ENCODE measurements at regions not wholly inside any gene's neighbourhood (a gene's known extent, or its start where the extent isn't known, plus 50 kb on each side); places are given as distances from the start of the nearest gene placed in this dataset.
"Not testable (repeated sequence)": the region's sequence is repeated elsewhere in the genome, so short reads cannot be mapped to it uniquely, and the experiment has no call there.

DNA sequence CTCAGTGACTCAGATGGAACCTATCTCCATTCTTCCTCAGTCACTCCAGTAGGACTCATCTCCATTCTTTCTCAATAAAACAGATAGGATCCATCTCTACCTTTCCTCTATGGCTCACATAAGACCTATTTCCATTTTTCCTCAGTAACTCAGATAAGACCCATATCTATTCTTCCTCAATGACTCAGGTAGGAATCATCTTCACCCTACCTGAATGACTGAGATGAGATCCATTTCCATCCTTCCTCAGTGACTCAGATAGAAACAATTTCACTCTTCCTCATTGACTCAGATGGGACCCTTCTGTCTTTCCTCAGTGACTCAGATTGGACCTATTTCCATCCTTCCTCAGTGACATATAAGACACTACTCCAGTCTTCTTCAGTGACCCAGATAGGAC is 165.1 kb downstream of the FBXO4 start:
- no peaks in the 10 kb centered on the region for H3K79me2 ChIP-seq (ENCODE audit: low read length)
- no peak overlapping the region for H3K9ac ChIP-seq (ENCODE audit: low read length)
- no peaks in the 10 kb centered on the region for H4K20me1 ChIP-seq (ENCODE audit: insufficient read depth, low read depth, low read length)
- H3K4me3 ChIP-seq (ENCODE audit: low read length) = no peak overlapping the region
- H2AFZ ChIP-seq (ENCODE audit: low read length) = no peak overlapping the region
- H3K4me2 ChIP-seq (ENCODE audit: low read depth, low read length, poor library complexity, severe bottlenecking) = no peak overlapping the region
- H3K9me2 ChIP-seq (replicated peaks; ENCODE audit: insufficient read depth, low read length) = no peaks in the 10 kb centered on the region
- no peaks in the 10 kb centered on the region for H3K4me1 ChIP-seq (ENCODE audit: low read length)
- H3K9me3 ChIP-seq (ENCODE audit: low read length) = no peaks in the 10 kb centered on the region
- no peak overlapping the region for H3K27ac ChIP-seq (ENCODE audit: low read length)
- no peaks in the 10 kb centered on the region for H3K36me3 ChIP-seq (ENCODE audit: insufficient read depth, low read length)
- no peaks in the 10 kb centered on the region for H3K27me3 ChIP-seq (ENCODE audit: low read length)
- no peak for DNase-seq

DNA sequence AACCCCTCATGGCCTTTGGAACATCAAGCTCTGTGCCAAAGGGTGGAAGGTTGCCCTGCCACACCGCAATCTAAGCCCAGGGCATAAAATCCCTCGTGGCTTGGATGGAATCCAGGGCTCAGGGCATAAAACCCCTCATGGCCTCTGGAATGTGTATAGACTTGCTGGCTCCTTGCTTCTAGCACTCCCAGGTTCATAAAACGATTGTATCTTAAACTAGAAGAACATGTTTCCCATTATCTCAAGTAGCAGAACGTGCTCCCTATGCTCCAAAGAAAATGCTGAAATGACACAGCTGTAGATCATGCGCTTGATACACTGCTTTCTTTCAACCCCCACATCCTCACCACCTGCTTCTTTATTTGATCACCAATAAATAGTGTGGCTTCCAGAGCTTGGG is 174.8 kb downstream of the FBXO4 start:
- not testable (repeated sequence) for H3K27ac ChIP-seq (ENCODE audit: low read length); H4K20me1 ChIP-seq (ENCODE audit: insufficient read depth, low read depth, low read length); H3K27me3 ChIP-seq (ENCODE audit: low read length); H3K9me3 ChIP-seq (ENCODE audit: low read length); H3K4me1 ChIP-seq (ENCODE audit: low read length); H3K9me2 ChIP-seq (replicated peaks; ENCODE audit: insufficient read depth, low read length); H3K36me3 ChIP-seq (ENCODE audit: insufficient read depth, low read length); H2AFZ ChIP-seq (ENCODE audit: low read length); H3K4me3 ChIP-seq (ENCODE audit: low read length); DNase-seq; H3K79me2 ChIP-seq (ENCODE audit: low read length); H3K9ac ChIP-seq (ENCODE audit: low read length); H3K4me2 ChIP-seq (ENCODE audit: low read depth, low read length, poor library complexity, severe bottlenecking)

DNA sequence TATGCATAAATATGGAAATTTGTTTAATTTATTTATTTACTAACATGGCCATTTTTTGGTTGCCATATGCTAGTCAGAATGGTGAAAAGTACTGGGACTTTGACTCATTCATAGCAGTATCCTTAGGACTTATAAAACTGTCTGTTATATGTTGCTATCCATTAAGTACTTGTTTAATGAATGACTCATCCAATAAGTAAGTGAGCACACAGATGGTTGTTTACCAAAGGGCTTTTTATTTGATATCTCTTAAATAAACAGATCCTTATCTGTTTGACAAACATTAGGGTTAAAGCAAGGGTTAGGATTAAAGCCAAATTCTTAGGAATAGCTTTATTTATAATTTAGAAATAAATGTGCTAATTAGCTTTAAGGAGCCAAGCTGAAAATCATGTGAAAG is 183.4 kb downstream of the FBXO4 start:
- H3K9me3 ChIP-seq (ENCODE audit: low read length) = 0 out of 2 replicates have a peak, but pooled peaks cover 6% of the 10 kb centered on the region
- no peaks in the 10 kb centered on the region; the same call in 1 of the 2 replicates for H3K27me3 ChIP-seq (ENCODE audit: low read length)
- no peaks in the 10 kb centered on the region for H4K20me1 ChIP-seq (ENCODE audit: insufficient read depth, low read depth, low read length)
- H3K36me3 ChIP-seq (ENCODE audit: insufficient read depth, low read length) = no peaks in the 10 kb centered on the region
- no peaks in the 10 kb centered on the region for H3K9me2 ChIP-seq (replicated peaks; ENCODE audit: insufficient read depth, low read length)
- no peaks in the 10 kb centered on the region for H3K79me2 ChIP-seq (ENCODE audit: low read length)
- no peak overlapping the region for H3K27ac ChIP-seq (ENCODE audit: low read length)
- no peak overlapping the region for H3K4me3 ChIP-seq (ENCODE audit: low read length)
- H3K9ac ChIP-seq (ENCODE audit: low read length) = no peak overlapping the region
- no peak for DNase-seq
- no peak overlapping the region for H3K4me2 ChIP-seq (ENCODE audit: low read depth, low read length, poor library complexity, severe bottlenecking)
- H3K4me1 ChIP-seq (ENCODE audit: low read length) = no peaks in the 10 kb centered on the region
- no peak overlapping the region for H2AFZ ChIP-seq (ENCODE audit: low read length)

DNA sequence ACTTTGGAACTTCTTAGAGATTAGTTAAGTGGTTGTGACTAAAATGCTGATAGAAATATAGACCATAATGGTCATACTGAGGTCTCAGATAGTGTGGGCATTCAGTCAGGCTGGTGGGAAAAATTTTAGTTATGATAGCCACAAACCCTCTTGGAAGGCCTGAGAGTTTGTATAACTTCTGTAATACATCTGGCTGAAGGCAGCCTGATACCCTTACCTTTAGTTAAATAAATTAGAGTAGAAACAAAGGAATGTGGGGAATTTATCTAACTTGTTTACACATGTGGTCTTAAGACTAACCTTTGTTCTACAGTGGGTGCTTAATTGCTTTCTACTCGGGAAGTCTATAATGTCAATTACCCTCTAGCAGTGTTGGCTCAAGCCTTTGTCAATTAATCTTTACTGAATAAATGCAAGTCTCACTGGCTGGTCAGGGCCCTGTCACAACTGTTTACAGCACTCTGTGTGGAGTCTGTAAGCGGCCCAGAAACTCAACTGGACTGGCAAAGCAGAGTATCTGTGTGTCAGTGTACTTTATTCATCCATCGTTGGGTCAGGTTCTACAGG is 184.0 kb downstream of the FBXO4 start:
- Histone ChIP-seq H3K9ac (ENCODE audit: low read length) (no peak overlapping the region), H3K4me2 (ENCODE audit: low read depth, low read length, poor library complexity, severe bottlenecking) (no peak overlapping the region), H3K79me2 (ENCODE audit: low read length) (no peaks in the 10 kb centered on the region), H3K4me1 (ENCODE audit: low read length) (no peaks in the 10 kb centered on the region), H3K9me3 (ENCODE audit: low read length) (0 out of 2 replicates have a peak, but pooled peaks cover 6% of the 10 kb centered on the region), H3K9me2 (replicated peaks; ENCODE audit: insufficient read depth, low read length) (no peaks in the 10 kb centered on the region), H3K27ac (ENCODE audit: low read length) (no peak overlapping the region), H3K4me3 (ENCODE audit: low read length) (no peak overlapping the region), H2AFZ (ENCODE audit: low read length) (no peak overlapping the region), H3K27me3 (ENCODE audit: low read length) (no peaks in the 10 kb centered on the region; the same call in 1 of the 2 replicates), H4K20me1 (ENCODE audit: insufficient read depth, low read depth, low read length) (no peaks in the 10 kb centered on the region), H3K36me3 (ENCODE audit: insufficient read depth, low read length) (no peaks in the 10 kb centered on the region)
- DNase-seq = no peak

DNA sequence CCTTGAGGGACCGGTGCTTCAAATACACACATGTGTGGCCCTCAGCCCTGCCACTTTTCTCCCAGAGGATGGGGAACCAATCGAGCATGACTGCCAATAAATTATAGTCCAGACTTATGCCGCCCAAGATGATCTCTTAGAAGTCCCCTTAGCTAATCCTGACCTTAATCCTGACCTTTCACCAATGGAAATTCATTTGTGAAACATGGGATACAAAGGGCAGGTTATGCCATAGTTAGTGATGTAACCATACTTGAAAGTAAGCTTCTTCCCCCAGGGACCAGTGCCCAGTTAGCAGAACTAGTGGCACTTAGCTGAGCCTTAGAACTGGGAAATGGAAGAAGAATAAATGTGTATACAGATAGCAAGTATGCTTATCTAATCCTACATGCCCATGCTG is 190.6 kb downstream of the FBXO4 start:
- not testable (repeated sequence) for H3K4me3 ChIP-seq (ENCODE audit: low read length)

DNA sequence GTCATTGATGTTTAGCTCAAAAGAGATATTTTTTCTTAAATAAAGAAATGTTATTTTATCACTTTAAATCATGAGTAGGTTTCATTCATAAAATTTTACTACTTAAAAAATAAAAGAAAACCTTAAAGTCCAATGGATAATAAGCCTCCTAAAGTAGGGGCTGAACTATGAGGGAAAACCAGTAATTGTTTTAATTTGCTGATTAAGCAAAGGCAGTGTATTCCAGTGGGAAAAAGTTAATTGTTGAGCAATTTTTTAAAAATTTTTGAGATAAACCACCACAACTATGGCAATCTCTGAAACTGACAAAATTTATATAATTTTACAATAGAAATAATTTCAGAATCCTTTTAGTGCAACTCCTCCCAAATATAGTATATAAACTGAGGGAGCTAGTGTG is 195.0 kb downstream of the FBXO4 start:
- H3K4me2 ChIP-seq (ENCODE audit: low read depth, low read length, poor library complexity, severe bottlenecking) = no peak overlapping the region
- no peaks in the 10 kb centered on the region for H4K20me1 ChIP-seq (ENCODE audit: insufficient read depth, low read depth, low read length)
- H3K79me2 ChIP-seq (ENCODE audit: low read length) = no peaks in the 10 kb centered on the region
- H2AFZ ChIP-seq (ENCODE audit: low read length) = no peak overlapping the region
- no peaks in the 10 kb centered on the region for H3K27me3 ChIP-seq (ENCODE audit: low read length)
- no peak overlapping the region for H3K4me3 ChIP-seq (ENCODE audit: low read length)
- no peaks in the 10 kb centered on the region for H3K4me1 ChIP-seq (ENCODE audit: low read length)
- no peak overlapping the region for H3K27ac ChIP-seq (ENCODE audit: low read length)
- no peaks in the 10 kb centered on the region for H3K9me3 ChIP-seq (ENCODE audit: low read length)
- H3K9ac ChIP-seq (ENCODE audit: low read length) = no peak overlapping the region
- no peaks in the 10 kb centered on the region for H3K36me3 ChIP-seq (ENCODE audit: insufficient read depth, low read length)
- no peaks in the 10 kb centered on the region for H3K9me2 ChIP-seq (replicated peaks; ENCODE audit: insufficient read depth, low read length)
- DNase-seq = no peak

More for the DNA sequence above, 190.6 kb downstream of the FBXO4 start:
- H3K9me3 ChIP-seq (ENCODE audit: low read length); H4K20me1 ChIP-seq (ENCODE audit: insufficient read depth, low read depth, low read length); H3K4me2 ChIP-seq (ENCODE audit: low read depth, low read length, poor library complexity, severe bottlenecking); DNase-seq; H3K79me2 ChIP-seq (ENCODE audit: low read length); H3K27me3 ChIP-seq (ENCODE audit: low read length); H3K36me3 ChIP-seq (ENCODE audit: insufficient read depth, low read length); H3K9me2 ChIP-seq (replicated peaks; ENCODE audit: insufficient read depth, low read length); H2AFZ ChIP-seq (ENCODE audit: low read length); H3K27ac ChIP-seq (ENCODE audit: low read length); H3K9ac ChIP-seq (ENCODE audit: low read length); H3K4me1 ChIP-seq (ENCODE audit: low read length): not testable (repeated sequence)

DNA sequence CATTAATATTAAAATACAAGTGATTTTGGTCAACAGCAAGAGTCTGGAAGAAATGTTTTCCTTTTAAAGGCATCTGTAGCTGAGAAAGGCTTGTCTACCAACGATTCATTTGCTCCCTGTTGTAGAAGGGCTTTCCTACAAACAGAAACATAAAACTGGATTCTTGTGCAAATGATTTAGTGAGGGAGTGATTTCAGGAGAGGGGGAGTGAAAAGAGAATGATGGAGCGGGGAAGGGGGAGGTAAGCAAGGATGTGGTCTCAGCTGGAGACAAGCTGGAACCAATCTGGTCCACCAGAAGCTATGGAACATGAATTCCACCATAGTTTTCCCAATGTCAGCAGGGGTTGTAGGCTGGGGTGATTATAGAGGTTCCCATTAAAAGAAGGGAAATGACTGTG is 196.3 kb downstream of the FBXO4 start:
- H3K9ac ChIP-seq (ENCODE audit: low read length) = no peak overlapping the region
- no peaks in the 10 kb centered on the region for H3K9me3 ChIP-seq (ENCODE audit: low read length)
- no peaks in the 10 kb centered on the region for H3K36me3 ChIP-seq (ENCODE audit: insufficient read depth, low read length)
- H3K4me1 ChIP-seq (ENCODE audit: low read length) = no peaks in the 10 kb centered on the region
- H3K4me3 ChIP-seq (ENCODE audit: low read length) = no peak overlapping the region
- H3K27ac ChIP-seq (ENCODE audit: low read length) = no peak overlapping the region
- no peak overlapping the region for H3K4me2 ChIP-seq (ENCODE audit: low read depth, low read length, poor library complexity, severe bottlenecking)
- H3K79me2 ChIP-seq (ENCODE audit: low read length) = no peaks in the 10 kb centered on the region
- no peaks in the 10 kb centered on the region for H3K27me3 ChIP-seq (ENCODE audit: low read length)
- H4K20me1 ChIP-seq (ENCODE audit: insufficient read depth, low read depth, low read length) = no peaks in the 10 kb centered on the region
- DNase-seq = no peak
- no peak overlapping the region for H2AFZ ChIP-seq (ENCODE audit: low read length)
- no peaks in the 10 kb centered on the region for H3K9me2 ChIP-seq (replicated peaks; ENCODE audit: insufficient read depth, low read length)

DNA sequence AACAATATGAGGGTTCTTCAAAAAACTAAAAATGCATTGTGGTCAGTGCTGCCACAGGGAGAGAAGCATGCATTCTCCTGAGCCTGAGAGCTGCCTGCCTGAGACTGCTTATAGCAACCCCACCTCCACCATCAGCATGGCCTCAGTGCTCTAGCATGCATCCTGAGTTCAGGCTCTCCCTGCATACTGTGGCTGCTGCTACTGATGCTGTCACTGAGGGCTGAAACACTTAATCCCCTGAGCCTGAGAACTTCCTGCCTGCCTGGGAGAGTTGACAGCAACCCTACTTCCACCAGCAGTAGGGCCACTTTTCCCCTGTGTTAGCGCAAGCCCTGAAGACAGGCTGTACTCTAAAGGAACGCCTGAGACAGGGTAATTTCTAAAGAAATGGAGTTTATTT is 206.0 kb downstream of the FBXO4 start:
- no peak overlapping the region for H3K9ac ChIP-seq (ENCODE audit: low read length)
- no peaks in the 10 kb centered on the region for H3K27me3 ChIP-seq (ENCODE audit: low read length)
- no peaks in the 10 kb centered on the region for H3K4me1 ChIP-seq (ENCODE audit: low read length)
- H3K9me3 ChIP-seq (ENCODE audit: low read length) = no peaks in the 10 kb centered on the region
- H3K9me2 ChIP-seq (replicated peaks; ENCODE audit: insufficient read depth, low read length) = no peaks in the 10 kb centered on the region
- no peaks in the 10 kb centered on the region for H4K20me1 ChIP-seq (ENCODE audit: insufficient read depth, low read depth, low read length)
- no peak for DNase-seq
- H3K79me2 ChIP-seq (ENCODE audit: low read length) = no peaks in the 10 kb centered on the region
- no peak overlapping the region for H3K27ac ChIP-seq (ENCODE audit: low read length)
- no peak overlapping the region for H2AFZ ChIP-seq (ENCODE audit: low read length)
- no peaks in the 10 kb centered on the region for H3K36me3 ChIP-seq (ENCODE audit: insufficient read depth, low read length)
- H3K4me3 ChIP-seq (ENCODE audit: low read length) = no peak overlapping the region
- no peak overlapping the region for H3K4me2 ChIP-seq (ENCODE audit: low read depth, low read length, poor library complexity, severe bottlenecking)

DNA sequence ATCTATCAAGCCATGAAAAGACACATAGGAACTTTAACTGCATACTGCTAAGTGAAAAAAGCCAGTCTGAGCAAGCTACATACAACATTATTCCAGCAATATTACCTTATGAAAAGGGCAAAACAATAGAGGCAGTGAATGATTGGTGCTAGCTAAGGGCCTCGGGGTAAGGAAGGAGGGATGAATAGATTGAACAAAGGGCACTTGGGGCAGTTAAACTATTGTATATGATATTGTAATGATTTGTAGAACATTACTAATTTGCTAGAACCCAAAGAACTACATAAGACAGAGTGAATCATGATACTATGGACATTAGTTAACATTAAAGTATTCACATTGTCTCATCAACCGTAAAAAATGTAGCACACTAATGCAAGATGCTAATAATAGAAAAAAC is 218.3 kb downstream of the FBXO4 start:
- H3K79me2 ChIP-seq (ENCODE audit: low read length) = no peaks in the 10 kb centered on the region
- no peaks in the 10 kb centered on the region for H4K20me1 ChIP-seq (ENCODE audit: insufficient read depth, low read depth, low read length)
- H3K9me2 ChIP-seq (replicated peaks; ENCODE audit: insufficient read depth, low read length) = no peaks in the 10 kb centered on the region
- no peaks in the 10 kb centered on the region for H3K9me3 ChIP-seq (ENCODE audit: low read length)
- no peaks in the 10 kb centered on the region for H3K4me1 ChIP-seq (ENCODE audit: low read length)
- H3K4me2 ChIP-seq (ENCODE audit: low read depth, low read length, poor library complexity, severe bottlenecking) = no peak overlapping the region
- H3K9ac ChIP-seq (ENCODE audit: low read length) = no peak overlapping the region
- no peak overlapping the region for H3K27ac ChIP-seq (ENCODE audit: low read length)
- no peaks in the 10 kb centered on the region for H3K27me3 ChIP-seq (ENCODE audit: low read length)
- no peak overlapping the region for H2AFZ ChIP-seq (ENCODE audit: low read length)
- peak; percentile 20 for DNase-seq
- H3K4me3 ChIP-seq (ENCODE audit: low read length) = no peak overlapping the region
- no peaks in the 10 kb centered on the region for H3K36me3 ChIP-seq (ENCODE audit: insufficient read depth, low read length)
